K562 (cell line): ENCODE measurements at regions not wholly inside any gene's neighbourhood (a gene's known extent, or its start where the extent isn't known, plus 50 kb on each side); places are given as distances from the start of the nearest gene placed in this dataset.

Experiments used
- ATF1 ChIP-seq, 2 experiments: fragments of 450-650 bp in 1 of 2; IDR thresholded peaks; 2 replicates each; pipeline ENCODE4 v1.6.1; 2016; ENCODE audit warnings: missing compliant biosample characterization in 1 of 2, missing genetic modification characterization in 1 of 2
- ATF6 ChIP-seq: sonication (generic); formaldehyde crosslinking; IDR thresholded peaks from 2 replicates; pipeline ENCODE4 v1.4.0; 2020; ENCODE audit warnings: mild to moderate bottlenecking, missing genetic modification reagents
- CTCF ChIP-seq, 3 experiments: IDR thresholded peaks in 2 of 3; conservative IDR thresholded peaks in 1 of 3; 2 replicates each; pipeline ENCODE4 v1.5.1; 2011 to 2012; ENCODE audit warnings: low read length in 3 of 3, mild to moderate bottlenecking in 3 of 3, control low read depth in 2 of 3, improper control_type of control experiment in 1 of 3, inconsistent platforms in 1 of 3, low read depth in 1 of 3, mixed read lengths in 1 of 3, moderate library complexity in 1 of 3; ENCODE audit not compliant: insufficient read depth in 2 of 3
- HEY1 ChIP-seq: fragments of 250-450 bp; sonication (Bioruptor Pico); IDR thresholded peaks from 2 replicates; pipeline ENCODE4 v1.5.0; 2020; ENCODE audit warnings: mild to moderate bottlenecking, moderate library complexity, borderline replicate concordance
- POLR2B ChIP-seq: fragments of 450-650 bp; IDR thresholded peaks from 2 replicates; pipeline ENCODE4 v1.6.1; 2018; ENCODE audit warnings: low read depth; ENCODE audit not compliant: partially characterized antibody
- PRPF4 ChIP-seq: fragments of 200-400 bp; formaldehyde crosslinking; IDR thresholded peaks from one replicate; pipeline ENCODE4 v1.6.1; 2017; ENCODE audit warnings: low read length, low read depth, mild to moderate bottlenecking; ENCODE audit not compliant: insufficient read depth, poor library complexity, severe bottlenecking
- RREB1 ChIP-seq: fragments of 250-450 bp; sonication (Bioruptor Pico); IDR thresholded peaks from 2 replicates; pipeline ENCODE4 v1.4.0; 2020
- TEAD2 ChIP-seq: fragments of 450-650 bp; IDR thresholded peaks from 2 replicates; pipeline ENCODE4 v1.6.1; 2016; ENCODE audit warnings: missing genetic modification characterization, control low read depth, missing compliant biosample characterization
- ZNF124 ChIP-seq: sonication (generic); formaldehyde crosslinking; IDR thresholded peaks from 2 replicates; pipeline ENCODE4 v1.8.1; 2022; ENCODE audit warnings: missing genetic modification reagents

GRCh38 chr15:56832125-56832524 is 86.3 kb upstream of the TCF12 start:
- no peak for TF ChIP-seq ZNF124 (CRISPR knock-in tag)
- no peak for TF ChIP-seq CTCF (IDR thresholded peaks at IDR 0.05 in 2 of 3, conservative IDR thresholded peaks at IDR 0.05 in 1 of 3; ENCODE audit: insufficient read depth in 2 of 3, low read depth in 1 of 3, low read length in 3 of 3)
- no peak for TF ChIP-seq HEY1
- TF ChIP-seq TEAD2 (tag) = no peak
- TF ChIP-seq POLR2B = no peak
- TF ChIP-seq ATF6 = no peak
- TF ChIP-seq PRPF4 = no peak
- TF ChIP-seq ATF1 (CRISPR knock-in tag; IDR thresholded peaks at IDR 0.05) = no peak
- TF ChIP-seq ATF1 (tag; IDR thresholded peaks at IDR 0.05) = no peak
- TF ChIP-seq RREB1 = no peak
